ENCODE measurements at regions not wholly inside any gene's neighbourhood (a gene's known extent, or its start where the extent isn't known, plus 50 kb on each side); places are given as distances from the start of the nearest gene placed in this dataset.

DNA sequence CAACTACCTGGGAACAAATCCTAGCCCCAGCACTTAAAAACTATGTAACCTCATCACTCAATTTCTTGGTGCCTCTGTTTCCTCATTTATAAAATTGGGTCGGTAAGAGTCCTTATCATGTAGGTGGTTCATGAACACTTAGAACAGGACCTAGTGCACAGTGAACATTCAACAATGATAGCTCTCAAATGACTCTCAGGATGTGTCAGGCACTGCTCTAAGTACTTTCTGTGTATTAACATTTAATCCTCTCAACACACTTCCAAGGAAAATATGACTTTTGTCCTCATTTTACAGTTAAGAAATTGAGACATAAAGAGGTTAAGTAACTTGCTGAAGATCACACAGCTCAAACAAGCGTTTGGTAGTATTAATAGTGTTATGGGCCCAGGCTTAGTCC, 202.1 kb upstream of the KLF4 start:
- no peak for TF ChIP-seq POLR2A (IDR thresholded peaks at IDR 0.05)
- TF ChIP-seq, protein P1, sequence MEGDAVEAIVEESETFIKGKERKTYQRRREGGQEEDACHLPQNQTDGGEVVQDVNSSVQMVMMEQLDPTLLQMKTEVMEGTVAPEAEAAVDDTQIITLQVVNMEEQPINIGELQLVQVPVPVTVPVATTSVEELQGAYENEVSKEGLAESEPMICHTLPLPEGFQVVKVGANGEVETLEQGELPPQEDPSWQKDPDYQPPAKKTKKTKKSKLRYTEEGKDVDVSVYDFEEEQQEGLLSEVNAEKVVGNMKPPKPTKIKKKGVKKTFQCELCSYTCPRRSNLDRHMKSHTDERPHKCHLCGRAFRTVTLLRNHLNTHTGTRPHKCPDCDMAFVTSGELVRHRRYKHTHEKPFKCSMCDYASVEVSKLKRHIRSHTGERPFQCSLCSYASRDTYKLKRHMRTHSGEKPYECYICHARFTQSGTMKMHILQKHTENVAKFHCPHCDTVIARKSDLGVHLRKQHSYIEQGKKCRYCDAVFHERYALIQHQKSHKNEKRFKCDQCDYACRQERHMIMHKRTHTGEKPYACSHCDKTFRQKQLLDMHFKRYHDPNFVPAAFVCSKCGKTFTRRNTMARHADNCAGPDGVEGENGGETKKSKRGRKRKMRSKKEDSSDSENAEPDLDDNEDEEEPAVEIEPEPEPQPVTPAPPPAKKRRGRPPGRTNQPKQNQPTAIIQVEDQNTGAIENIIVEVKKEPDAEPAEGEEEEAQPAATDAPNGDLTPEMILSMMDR (IDR thresholded peaks at IDR 0.05), result no peak
- no peak for TF ChIP-seq EP300 (IDR thresholded peaks at IDR 0.05)
